ENCODE measurements at regions not wholly inside any gene's neighbourhood (a gene's known extent, or its start where the extent isn't known, plus 50 kb on each side); places are given as distances from the start of the nearest gene placed in this dataset.

DNA sequence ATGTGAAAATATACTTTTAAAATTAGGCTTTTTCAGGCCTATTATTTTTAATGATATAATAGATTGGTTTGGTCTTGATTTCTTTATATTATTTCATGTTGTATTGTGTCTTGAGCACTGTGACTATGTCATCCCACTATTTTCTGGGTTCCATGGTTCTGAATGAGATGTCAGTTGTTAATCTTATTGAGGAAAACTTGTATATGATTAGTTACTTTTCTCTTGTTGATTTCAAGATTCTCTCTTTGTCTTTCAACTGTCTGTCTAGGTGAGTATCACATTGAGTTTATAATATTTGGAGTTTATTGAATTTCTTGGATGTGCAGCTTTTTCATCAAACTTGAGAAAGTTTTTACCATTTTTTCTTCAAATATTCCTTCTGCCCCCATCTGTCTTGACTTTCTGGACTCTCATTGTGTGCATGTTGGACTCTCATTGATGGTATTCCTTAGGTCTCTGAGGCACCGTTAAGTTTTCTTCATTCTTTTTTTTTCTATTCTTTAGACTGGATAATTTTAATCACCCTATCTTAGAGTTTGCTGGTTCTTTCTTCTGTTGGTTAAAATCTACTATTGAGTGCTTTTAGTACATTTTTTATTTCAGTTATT, 175.8 kb downstream of the TMEM167A start:
- TF ChIP-seq EZH2 (IDR thresholded peaks at IDR 0.05; ENCODE audit: borderline replicate concordance, low read depth, low read length, poor library complexity, severe bottlenecking) (no peak), CTCF (conservative IDR thresholded peaks at IDR 0.05; ENCODE audit: low read depth, low read length) (no peak)

Measured in A673 (cell line).